OCI-LY1 (cell line): ENCODE measurements at regions not wholly inside any gene's neighbourhood (a gene's known extent, or its start where the extent isn't known, plus 50 kb on each side); places are given as distances from the start of the nearest gene placed in this dataset.

Experiments
- CTCF ChIP-seq: fragments of 200-600 bp; sonication (generic), shearing (Covaris generic); IDR thresholded peaks from 2 replicates; pipeline ENCODE4 v1.5.1; 2017; ENCODE audit warnings: mild to moderate bottlenecking, antibody characterized with exemption, low read length, moderate library complexity, mixed read lengths
- EZH2 ChIP-seq: fragments of 200-600 bp; sonication (generic), shearing (Covaris generic); IDR thresholded peaks from 2 replicates; pipeline ENCODE4 v1.8.0; 2017; ENCODE audit warnings: borderline replicate concordance, mixed run types, mild to moderate bottlenecking, antibody characterized with exemption, low read length, moderate library complexity, mixed read lengths

GRCh38 chr3:72381584-72381983 lies 466.7 kb downstream of the SHQ1 start:
- TF ChIP-seq CTCF, result no peak
- no peak for TF ChIP-seq EZH2
